Activated CD4-positive, alpha-beta T cell treated with anti-CD3 and anti-CD28 coated beads for 36 hours (primary cell): ENCODE measurements at regions not wholly inside any gene's neighbourhood (a gene's known extent, or its start where the extent isn't known, plus 50 kb on each side); places are given as distances from the start of the nearest gene placed in this dataset.

Experiments used
- ATAC-seq: fragments of 200-7000 bp; cut with Tn5 transposase; one replicate; pipeline ENCODE4 v1.10.0; 2021; ENCODE audit warnings: mild to moderate bottlenecking, moderate library complexity
- CTCF ChIA-PET: fragments of 350-600 bp; sonication (Branson Sonifier 250); formaldehyde crosslinking; loops from one replicate; lab custom pipeline; 2021; ENCODE audit warnings: antibody characterized with exemption; lab: Charles Lee
- POLR2A ChIA-PET: fragments of 350-600 bp; sonication (Branson Sonifier 250); formaldehyde crosslinking; loops from one replicate; lab custom pipeline; 2021; ENCODE audit warnings: antibody characterized with exemption, inconsistent platforms; lab: Charles Lee
- DNase-seq: peaks from one replicate; pipeline ENCODE4 v3.0.0-alpha.2; 2020
- H3K27ac Mint-ChIP-seq: one replicate; pipeline ENCODE4 v1.8.0; 2021; ENCODE audit warnings: mixed read lengths
- H3K27me3 Mint-ChIP-seq: one replicate; pipeline ENCODE4 v1.8.0; 2021; ENCODE audit warnings: mixed read lengths
- H3K36me3 Mint-ChIP-seq: one replicate; pipeline ENCODE4 v1.8.0; 2021; ENCODE audit warnings: low read depth, mixed read lengths
- H3K4me1 Mint-ChIP-seq: one replicate; pipeline ENCODE4 v1.8.0; 2021; ENCODE audit warnings: mixed read lengths
- H3K4me3 Mint-ChIP-seq: one replicate; pipeline ENCODE4 v1.8.0; 2021; ENCODE audit warnings: mild to moderate bottlenecking, moderate library complexity, mixed read lengths
- H3K9me3 Mint-ChIP-seq: one replicate; pipeline ENCODE4 v1.8.0; 2021; ENCODE audit warnings: low read depth, mixed read lengths
- intact Hi-C, 2 experiments: fragments of 100-400 bp; cut with DNase I in 1 of 2; cut with micrococcal nuclease in 1 of 2; formaldehyde crosslinking; loops; one replicate each; pipeline versions ENCODE4 v1.14.2 to v1.15.1; 2022 to 2024; cut with DNase I, micrococcal nuclease

DNA sequence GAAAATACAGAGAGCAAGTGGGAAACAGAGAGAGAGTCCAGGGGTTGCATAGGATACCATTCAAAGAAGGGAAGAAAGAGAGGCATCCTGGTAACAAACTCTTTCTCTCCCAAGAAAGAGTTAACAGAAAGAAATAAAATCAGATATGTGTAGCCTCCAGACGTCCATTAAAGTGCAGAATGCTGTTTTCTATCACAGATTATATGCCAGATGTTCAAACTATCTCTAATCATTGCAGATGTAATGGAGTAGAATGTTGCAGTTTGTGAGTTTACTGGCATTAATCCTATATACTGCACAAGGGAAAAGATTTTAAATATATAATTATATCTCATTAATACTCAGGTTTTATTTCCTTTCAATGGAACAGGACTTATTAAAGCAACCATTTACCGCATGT is 369.4 kb downstream of the ZNF536 start:
- Mint-ChIP-seq H3K36me3 (no peaks in the 10 kb centered on the region), H3K4me3 (no peak overlapping the region), H3K9me3 (no peaks in the 10 kb centered on the region), H3K27me3 (peaks cover 12% of the 10 kb centered on the region), H3K4me1 (no peaks in the 10 kb centered on the region), H3K27ac (no peak overlapping the region)
- POLR2A ChIA-PET, result no interaction called here
- CTCF ChIA-PET, result no interaction called here
- no peak for DNase-seq
- intact Hi-C loops, result no loop called here
- ATAC-seq, result no peak

DNA sequence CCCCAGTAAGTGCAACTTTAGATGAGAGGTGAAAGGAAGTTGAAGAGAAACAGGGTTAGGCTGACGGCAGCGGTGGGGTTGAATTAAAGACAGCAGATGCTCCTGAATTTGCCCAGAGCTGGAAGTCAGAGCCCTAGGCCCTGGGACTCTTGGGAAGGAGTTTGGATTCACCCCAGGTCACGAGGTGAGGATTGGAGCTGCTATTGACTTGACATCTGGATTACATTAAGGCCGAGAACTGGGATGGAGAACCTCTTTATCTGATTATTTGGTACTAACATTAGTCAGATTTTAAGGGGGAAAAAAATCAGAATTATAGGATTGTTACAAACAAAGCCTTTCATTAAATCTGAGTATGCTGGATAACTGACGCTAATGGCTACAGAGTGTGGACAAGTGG is 367.2 kb downstream of the ZNF536 start:
- Mint-ChIP-seq H3K27me3 (peaks cover 14% of the 10 kb centered on the region), H3K36me3 (no peaks in the 10 kb centered on the region), H3K27ac (no peak overlapping the region), H3K9me3 (no peaks in the 10 kb centered on the region), H3K4me3 (no peak overlapping the region), H3K4me1 (no peaks in the 10 kb centered on the region)
- ChIA-PET POLR2A (no interaction called here), CTCF (no interaction called here)
- DNase-seq (no peak), ATAC-seq (no peak)
- intact Hi-C loops, result no loop called here

DNA sequence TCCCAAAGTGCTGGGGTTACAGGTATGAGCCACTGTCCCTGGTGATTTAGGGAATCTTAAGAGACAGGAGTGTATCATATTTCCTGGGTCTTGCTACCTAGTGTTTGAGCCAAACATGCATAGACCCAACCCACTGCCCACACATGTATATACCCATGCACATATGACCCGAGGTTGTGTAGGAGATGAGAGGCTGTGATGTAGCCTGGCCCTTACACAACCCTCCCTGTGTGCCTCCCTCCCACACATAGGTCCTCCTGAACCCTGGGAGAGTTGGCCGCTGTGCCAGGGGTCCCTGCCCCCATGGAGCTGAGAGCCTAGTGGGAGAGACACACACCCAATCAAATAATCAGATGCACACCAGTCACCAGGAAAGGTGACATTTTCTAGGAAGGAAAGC is 365.9 kb downstream of the ZNF536 start:
- Mint-ChIP-seq H3K27ac (no peak overlapping the region), H3K4me1 (no peaks in the 10 kb centered on the region), H3K36me3 (no peaks in the 10 kb centered on the region), H3K9me3 (no peaks in the 10 kb centered on the region), H3K4me3 (no peak overlapping the region), H3K27me3 (peaks cover 14% of the 10 kb centered on the region)
- CTCF ChIA-PET, result no interaction called here
- ATAC-seq (no peak), DNase-seq (no peak)
- intact Hi-C loops, result no loop called here
- POLR2A ChIA-PET, result no interaction called here

DNA sequence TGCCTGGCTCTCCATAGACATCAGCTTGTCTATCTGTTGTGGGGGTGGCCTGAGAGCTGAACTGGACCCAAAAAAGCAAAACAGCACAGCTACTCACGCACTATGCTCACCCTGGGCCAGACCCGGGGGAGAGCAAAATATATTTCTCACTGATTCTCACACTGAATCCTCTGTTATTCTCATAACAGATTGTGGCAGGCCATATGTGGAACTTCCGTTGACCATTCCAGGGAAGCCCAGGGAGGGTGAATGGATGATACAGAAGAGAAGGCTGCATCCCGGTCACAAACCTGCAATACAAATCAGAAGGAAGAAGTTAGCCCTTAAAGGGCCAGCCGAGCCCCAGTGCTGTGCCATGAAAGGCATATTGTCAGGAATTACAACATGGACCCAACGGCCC is 362.5 kb downstream of the ZNF536 start:
- Mint-ChIP-seq H3K36me3 (no peaks in the 10 kb centered on the region), H3K4me3 (no peak overlapping the region), H3K9me3 (no peaks in the 10 kb centered on the region), H3K27me3 (peaks cover 7% of the 10 kb centered on the region), H3K4me1 (no peaks in the 10 kb centered on the region), H3K27ac (no peak overlapping the region)
- ChIA-PET CTCF (interaction anchor here (0.6 to 0.7 kb wide), 2 partner anchors 20 to 1471 kb away, joined by 3 read pairs; no protein-coding TSS in a partner anchor), POLR2A (no interaction called here)
- intact Hi-C loops, result no loop called here
- no peak for ATAC-seq
- no peak for DNase-seq

DNA sequence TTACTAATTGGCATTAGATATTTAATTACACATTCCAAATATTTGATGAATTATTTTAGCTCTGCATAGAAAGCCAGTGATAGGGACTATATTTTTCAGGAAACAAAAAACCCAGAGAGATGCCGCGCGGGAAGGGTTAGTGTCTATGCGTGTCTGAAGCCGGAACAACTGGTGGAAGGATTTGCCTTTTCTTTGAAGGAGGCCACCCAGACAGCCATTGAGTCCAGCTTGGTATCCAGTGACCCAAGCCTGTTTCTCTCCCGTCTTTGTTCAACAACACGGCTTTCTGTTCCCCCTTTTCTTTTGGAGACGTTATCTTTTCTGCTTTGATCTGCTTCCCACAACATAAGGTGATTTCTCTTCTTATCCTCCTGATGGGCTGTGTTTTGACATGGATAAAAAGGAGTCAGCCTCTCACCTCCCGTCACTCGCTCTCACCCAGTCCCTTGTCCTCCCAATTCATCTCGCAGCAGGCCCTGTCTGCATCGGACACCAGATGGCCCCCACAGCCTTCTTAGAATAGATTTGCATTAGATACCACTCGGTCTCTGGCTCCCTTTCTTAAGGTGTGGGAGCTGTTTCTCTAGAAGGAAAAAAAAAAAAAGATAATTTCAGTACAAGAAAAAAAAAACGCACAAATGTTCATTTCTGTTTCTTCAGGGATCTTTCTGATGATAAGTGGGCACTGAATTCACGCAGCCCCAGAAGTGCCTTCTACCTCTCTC is 361.8 kb downstream of the ZNF536 start:
- no peak overlapping the region for H3K4me3 Mint-ChIP-seq
- DNase-seq (no peak), ATAC-seq (no peak)
- no peaks in the 10 kb centered on the region for H3K36me3 Mint-ChIP-seq
- peaks cover 7% of the 10 kb centered on the region for H3K27me3 Mint-ChIP-seq
- H3K4me1 Mint-ChIP-seq, result no peaks in the 10 kb centered on the region
- intact Hi-C loops, result no loop called here
- ChIA-PET POLR2A (no interaction called here), CTCF (no interaction called here)
- H3K9me3 Mint-ChIP-seq, result no peaks in the 10 kb centered on the region
- H3K27ac Mint-ChIP-seq, result no peak overlapping the region

DNA sequence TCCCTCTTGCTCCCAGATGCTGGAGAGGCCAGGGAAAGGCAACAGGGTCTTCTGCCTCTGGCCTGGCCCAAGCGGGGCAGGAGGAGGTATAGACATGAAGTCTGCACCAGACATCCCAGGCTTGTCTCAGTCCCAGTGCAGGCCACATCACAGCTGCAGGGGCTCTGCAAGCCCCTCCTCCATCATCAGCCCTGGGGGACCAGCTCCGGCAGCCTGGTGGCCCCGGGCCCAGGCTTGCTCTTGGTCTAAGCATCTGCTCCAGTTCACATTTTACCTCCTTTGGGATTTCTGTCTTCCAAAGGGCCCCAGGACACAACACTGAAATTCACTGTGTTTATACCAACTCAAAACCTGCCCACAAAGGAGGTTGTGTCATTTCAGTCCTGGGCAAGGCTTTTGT is 359.4 kb downstream of the ZNF536 start:
- Mint-ChIP-seq H3K27ac (no peak overlapping the region), H3K36me3 (no peaks in the 10 kb centered on the region), H3K4me1 (no peaks in the 10 kb centered on the region), H3K27me3 (peaks cover 3% of the 10 kb centered on the region), H3K4me3 (no peak overlapping the region), H3K9me3 (no peaks in the 10 kb centered on the region)
- CTCF ChIA-PET, result no interaction called here
- intact Hi-C loops, result no loop called here
- ATAC-seq (no peak), DNase-seq (no peak)
- POLR2A ChIA-PET, result no interaction called here

DNA sequence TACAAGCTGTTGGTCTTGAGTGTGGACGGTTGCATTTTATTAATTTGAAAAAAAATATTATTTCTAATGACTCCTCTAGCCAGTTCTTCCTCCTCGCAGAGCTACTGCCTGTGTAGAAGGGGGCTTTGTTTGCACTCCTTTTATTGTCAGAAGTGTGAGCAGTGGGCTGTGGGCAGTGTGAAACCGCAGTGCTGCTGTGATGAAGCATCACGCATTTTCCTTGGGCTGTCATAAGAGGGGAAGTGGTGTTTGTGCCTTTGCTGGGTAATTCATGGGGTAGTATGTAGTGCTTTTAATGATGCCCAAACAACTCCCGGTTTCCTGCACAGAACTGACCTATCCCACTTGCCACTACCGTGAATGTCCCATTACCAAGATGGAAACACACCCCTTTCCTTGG is 357.3 kb downstream of the ZNF536 start:
- Mint-ChIP-seq H3K27me3 (peaks cover 2% of the 10 kb centered on the region), H3K27ac (no peak overlapping the region), H3K4me1 (no peaks in the 10 kb centered on the region), H3K9me3 (no peaks in the 10 kb centered on the region), H3K36me3 (no peaks in the 10 kb centered on the region), H3K4me3 (no peak overlapping the region)
- no peak for ATAC-seq
- no peak for DNase-seq
- ChIA-PET CTCF (no interaction called here), POLR2A (no interaction called here)
- intact Hi-C loops, result no loop called here

DNA sequence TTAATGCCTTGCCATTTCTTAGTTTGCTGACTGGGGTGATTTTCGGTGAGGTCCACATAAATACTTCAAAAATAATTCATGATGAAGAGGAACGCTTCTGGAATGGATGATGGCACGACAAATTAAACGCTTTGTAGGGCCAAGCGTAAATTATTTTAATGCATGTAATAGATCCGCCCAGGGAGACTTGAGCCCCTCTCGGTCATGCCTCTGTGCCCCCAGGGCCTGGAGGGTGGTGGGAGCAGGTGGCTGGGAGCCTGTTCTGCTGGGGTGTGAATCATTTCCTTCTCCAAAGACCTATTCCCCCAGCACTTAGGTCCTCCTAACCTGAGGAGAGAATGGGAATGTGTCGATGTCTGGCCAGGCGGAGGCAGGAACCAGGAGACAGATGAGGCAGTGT is 350.6 kb downstream of the ZNF536 start:
- intact Hi-C loops, result no loop called here
- ATAC-seq (no peak), DNase-seq (no peak)
- ChIA-PET CTCF (no interaction called here), POLR2A (no interaction called here)
- H3K9me3 Mint-ChIP-seq, result no peaks in the 10 kb centered on the region
- no peak overlapping the region for H3K27ac Mint-ChIP-seq
- H3K36me3 Mint-ChIP-seq, result no peaks in the 10 kb centered on the region
- H3K27me3 Mint-ChIP-seq, result peaks cover 16% of the 10 kb centered on the region
- H3K4me3 Mint-ChIP-seq, result no peak overlapping the region
- no peaks in the 10 kb centered on the region for H3K4me1 Mint-ChIP-seq

DNA sequence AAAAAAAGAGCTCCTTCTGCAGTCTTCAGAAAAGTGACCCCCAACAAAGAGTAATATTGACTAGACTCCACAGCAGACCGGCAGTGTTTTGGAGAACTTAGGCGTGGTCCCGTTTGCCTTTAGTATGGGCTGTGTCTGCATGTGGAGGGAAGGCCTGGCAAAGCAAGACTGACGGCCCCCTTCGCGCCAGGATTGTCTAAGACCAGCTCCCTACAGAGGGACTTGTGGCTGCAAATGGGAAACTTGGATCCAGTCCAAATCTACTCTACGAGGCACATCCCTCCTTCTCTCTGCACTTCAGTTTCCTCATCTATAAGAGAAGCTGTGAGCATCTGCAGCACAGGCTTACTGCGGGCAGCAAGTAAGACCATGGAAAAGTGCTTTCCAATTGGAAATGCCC is 350.0 kb downstream of the ZNF536 start:
- no peaks in the 10 kb centered on the region for H3K9me3 Mint-ChIP-seq
- H3K27me3 Mint-ChIP-seq, result peaks cover 16% of the 10 kb centered on the region
- CTCF ChIA-PET, result no interaction called here
- H3K36me3 Mint-ChIP-seq, result no peaks in the 10 kb centered on the region
- no peak overlapping the region for H3K4me3 Mint-ChIP-seq
- POLR2A ChIA-PET, result no interaction called here
- no peaks in the 10 kb centered on the region for H3K4me1 Mint-ChIP-seq
- DNase-seq (no peak), ATAC-seq (no peak)
- H3K27ac Mint-ChIP-seq, result no peak overlapping the region
- intact Hi-C loops, result no loop called here

DNA sequence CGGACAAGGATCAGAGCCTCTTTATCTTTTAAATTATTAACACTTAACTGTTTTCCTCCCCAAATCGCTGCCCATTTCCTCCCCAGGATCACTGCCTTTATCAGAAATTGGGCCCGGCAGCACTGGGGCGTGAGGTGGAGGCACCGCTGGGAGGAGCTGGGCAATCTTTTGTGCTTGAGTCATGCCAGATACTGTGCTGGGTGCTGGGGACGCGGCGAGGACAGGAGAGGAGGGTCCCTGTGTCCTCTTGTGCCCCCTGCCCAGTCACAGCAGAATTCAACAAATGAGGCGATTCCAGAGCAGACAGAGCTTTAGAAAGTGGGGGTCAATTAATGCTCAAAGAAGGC is 347.8 kb downstream of the ZNF536 start:
- Mint-ChIP-seq H3K27me3 (peaks cover 20% of the 10 kb centered on the region), H3K36me3 (no peaks in the 10 kb centered on the region), H3K9me3 (no peaks in the 10 kb centered on the region), H3K27ac (no peak overlapping the region), H3K4me1 (no peaks in the 10 kb centered on the region), H3K4me3 (peak overlapping the region; percentile 57)
- POLR2A ChIA-PET, result no interaction called here
- DNase-seq (no peak), ATAC-seq (no peak)
- CTCF ChIA-PET, result interaction anchor here (0.6 kb wide), 1 partner anchor 164 kb away, joined by 3 read pairs; no protein-coding TSS in a partner anchor
- intact Hi-C loops, result no loop called here

DNA sequence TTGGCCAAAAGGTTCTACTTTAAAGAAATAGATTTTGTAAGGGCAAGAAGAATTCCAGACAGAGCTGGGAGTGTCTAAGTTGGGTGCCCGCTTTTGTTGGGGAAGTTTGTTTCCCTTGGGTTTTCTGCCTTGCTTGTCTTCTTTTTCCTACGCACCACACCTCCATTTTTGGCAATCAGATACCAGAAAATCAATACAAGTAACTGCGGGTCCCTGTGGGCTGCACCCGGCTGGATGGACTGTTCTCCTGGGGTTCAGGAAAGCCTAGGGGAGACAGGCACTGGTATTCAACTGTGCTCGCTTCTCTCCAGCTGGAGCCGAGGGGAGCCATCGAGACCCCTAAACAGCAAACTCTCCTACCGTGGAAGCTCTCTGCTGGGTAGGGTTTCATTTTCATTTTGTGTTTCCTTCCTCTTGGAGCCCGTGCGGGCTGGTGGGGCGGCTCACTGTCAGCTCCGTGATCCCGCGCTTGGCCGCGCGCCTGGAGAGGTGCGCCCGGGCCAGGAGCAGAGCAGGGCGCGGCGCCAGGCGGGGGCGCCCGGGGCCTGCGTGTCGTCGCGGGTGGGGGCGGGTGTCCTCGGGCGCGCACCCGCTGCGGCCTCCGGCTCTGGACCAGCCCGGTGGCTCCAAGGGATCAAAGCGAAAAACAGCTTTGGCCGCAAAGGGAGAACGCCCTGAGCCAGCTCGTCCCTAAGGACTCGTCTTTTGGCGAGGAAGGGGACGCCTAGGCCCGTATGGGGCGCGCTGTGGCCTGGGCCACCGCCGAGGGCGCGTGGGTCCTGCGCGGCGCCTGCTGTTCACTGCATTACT is 347.2 kb downstream of the ZNF536 start:
- POLR2A ChIA-PET, result no interaction called here

DNA sequence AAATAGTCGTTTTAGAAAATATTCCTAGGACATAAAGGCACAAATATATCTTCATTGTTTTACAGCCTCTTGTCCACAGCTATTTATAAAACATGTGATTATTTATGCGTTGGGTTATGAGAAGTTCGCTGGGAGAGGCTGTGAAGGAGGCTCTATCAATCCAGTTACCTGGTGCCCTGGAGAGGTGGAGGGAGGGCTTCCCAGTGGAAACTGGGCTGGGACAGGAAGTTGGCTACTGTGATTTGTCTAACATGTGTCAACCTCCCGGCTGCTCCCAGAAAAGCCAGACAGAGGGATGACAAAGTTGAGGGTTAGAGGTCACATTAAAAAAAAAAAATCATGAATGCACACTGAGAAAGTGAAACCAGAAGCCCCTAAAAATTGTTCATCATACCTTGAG is 346.5 kb downstream of the ZNF536 start:
- Mint-ChIP-seq H3K27me3 (peaks cover 20% of the 10 kb centered on the region), H3K36me3 (no peaks in the 10 kb centered on the region), H3K27ac (no peak overlapping the region), H3K9me3 (no peaks in the 10 kb centered on the region), H3K4me3 (peak overlapping the region; percentile 4), H3K4me1 (no peaks in the 10 kb centered on the region)
- POLR2A ChIA-PET, result no interaction called here
- DNase-seq (no peak), ATAC-seq (no peak)
- intact Hi-C loops, result no loop called here
- CTCF ChIA-PET, result interaction anchor here (0.7 kb wide), 1 partner anchor 509 kb away, joined by 4 read pairs; no protein-coding TSS in a partner anchor

More for the DNA sequence above, 347.2 kb downstream of the ZNF536 start:
- Mint-ChIP-seq H3K9me3 (no peaks in the 10 kb centered on the region), H3K36me3 (no peaks in the 10 kb centered on the region), H3K27me3 (peaks cover 23% of the 10 kb centered on the region), H3K4me3 (peak overlapping the region; percentile 57), H3K27ac (no peak overlapping the region), H3K4me1 (no peaks in the 10 kb centered on the region)
- DNase-seq (peak; percentile 43), ATAC-seq (peak; percentile 61)
- intact Hi-C loops, result no loop called here
- CTCF ChIA-PET, result interaction anchor here (0.6 to 0.7 kb wide), 2 partner anchors 164 to 509 kb away, joined by 3 to 4 read pairs; no protein-coding TSS in a partner anchor
